ENCODE measurements at regions not wholly inside any gene's neighbourhood (a gene's known extent, or its start where the extent isn't known, plus 50 kb on each side); places are given as distances from the start of the nearest gene placed in this dataset.

DNA sequence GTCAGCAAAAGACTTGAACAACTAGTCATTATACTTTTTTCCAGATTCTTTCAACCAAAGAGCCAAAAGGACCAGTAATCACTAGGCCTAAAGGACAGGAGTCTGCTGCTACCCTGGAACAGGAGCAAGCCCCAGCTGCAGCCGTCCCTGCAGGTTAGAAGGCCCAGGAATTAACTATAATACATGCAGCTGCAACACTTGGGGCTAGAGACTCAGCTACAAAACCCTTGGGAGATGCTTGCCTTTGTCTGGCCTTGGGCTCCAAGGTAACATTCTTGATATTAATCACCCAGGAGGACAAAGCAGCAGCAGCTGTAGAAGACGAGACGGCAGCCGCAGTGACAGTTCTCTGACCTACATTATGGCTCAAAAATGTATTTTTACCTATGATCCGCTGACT, 841.2 kb upstream of the ADGRL4 start:
- DNase-seq: no peak

DNA sequence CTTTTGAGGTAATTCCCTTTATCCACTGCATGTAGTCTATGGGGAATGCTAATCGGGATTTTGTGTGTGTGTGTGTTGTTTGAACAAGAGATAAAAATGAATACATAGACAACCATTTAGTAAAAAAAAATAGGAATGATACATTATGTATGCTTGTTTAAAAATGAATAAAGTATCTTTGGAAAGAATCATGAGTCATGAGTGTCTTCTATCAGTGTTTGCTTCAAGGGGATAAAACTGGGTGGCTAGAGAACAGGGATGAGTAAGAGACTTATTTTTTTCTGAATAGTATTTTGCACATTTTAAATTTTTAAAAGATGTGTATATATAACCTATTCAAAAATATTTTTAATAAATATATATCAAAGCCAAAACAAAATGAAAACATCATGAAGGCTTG, 839.4 kb upstream of the ADGRL4 start:
- DNase-seq: no peak

DNA sequence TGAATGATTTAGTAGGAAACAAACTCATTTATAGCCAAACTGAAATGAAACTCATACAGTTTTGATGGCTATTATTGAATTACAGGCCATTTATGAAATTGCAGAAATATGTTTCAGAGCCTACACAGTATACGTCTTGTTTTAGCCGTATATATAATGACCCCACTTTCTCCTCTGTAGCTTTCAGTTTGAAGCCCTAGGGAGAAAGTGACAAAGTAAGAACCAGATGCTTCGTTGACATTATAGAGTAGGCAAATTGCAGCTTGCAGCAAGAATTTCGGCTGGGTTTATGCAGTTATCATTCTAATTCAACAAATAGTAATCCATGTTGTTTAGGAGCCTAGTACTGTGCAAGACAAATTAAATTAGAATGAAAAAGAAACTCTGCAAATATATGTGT, 836.3 kb upstream of the ADGRL4 start:
- DNase-seq: no peak

DNA sequence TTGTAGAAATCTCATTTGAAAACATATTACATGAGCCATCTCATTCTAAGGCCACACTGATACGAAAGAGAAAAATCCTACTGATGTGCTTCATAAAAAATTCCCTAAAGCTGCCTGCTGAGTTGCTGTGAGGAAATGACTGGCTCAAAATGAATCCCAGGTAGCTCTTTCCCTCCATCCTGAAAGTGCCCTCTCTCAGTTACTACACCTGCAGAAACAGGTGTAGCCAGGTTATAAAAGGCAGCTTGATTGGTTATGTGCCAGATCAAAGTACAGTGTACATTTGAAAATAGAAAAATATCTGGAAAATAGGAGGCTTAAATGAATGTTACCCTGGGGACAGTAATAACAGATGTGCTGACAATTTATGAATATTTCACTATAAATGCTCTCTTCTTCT, 833.4 kb upstream of the ADGRL4 start:
- DNase-seq: no peak

DNA sequence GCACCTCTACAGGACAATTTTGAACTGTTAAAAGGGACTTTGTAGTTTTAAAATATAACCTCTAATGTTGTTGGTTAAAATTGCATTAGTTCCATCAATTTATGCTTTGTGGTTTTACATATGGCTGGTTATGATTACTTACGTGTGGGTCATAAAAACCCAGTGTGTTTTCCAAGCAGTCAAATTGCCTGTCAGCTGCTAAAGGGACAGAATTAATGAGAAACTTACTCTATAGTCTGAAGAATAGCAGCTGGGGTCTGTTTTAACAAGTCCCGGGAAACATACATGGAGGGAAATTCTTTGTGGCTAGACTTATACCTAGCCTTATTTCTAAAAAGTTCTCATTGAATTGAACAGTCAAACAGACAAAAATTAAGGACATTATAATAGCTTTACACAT, 820.9 kb upstream of the ADGRL4 start:
- no peak for DNase-seq

DNA sequence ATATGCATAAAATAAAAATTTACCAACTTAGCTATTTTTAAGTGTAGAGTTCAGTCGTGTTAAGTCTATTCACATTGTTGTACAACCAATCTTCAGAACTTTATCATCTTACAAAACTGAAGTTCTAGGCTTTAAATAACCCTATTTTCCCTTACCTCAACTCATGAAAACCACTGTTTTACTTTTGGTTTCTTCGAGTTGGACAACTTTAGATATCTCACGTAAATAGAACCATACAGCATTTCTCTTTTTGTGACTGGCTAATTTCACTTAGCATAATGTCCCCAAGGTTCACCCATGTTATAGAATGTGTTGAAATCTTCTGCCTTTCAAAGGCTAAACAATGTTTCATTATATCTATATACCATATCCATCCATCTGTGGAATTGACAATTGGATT, 819.0 kb upstream of the ADGRL4 start:
- DNase-seq: no peak

DNA sequence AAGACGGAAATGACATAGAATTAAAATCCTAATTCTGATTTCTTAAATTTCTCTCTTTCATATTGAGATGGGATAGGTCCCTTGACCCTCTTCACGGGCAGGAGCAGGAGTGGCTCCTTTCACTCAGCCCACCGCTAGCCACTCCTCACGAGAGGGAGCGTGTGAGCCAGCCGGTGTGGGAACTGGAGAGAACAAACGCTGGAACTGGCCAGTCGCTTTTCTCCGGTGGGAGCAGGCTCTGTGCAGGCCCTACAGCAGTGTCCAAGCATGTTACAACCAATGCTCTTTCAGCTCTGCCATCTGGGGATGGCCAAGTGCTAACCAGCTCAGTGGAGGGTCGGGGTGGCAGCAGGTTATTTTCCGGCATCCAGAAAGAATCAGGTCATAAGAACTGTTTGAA, 815.5 kb upstream of the ADGRL4 start:
- DNase-seq: no peak

DNA sequence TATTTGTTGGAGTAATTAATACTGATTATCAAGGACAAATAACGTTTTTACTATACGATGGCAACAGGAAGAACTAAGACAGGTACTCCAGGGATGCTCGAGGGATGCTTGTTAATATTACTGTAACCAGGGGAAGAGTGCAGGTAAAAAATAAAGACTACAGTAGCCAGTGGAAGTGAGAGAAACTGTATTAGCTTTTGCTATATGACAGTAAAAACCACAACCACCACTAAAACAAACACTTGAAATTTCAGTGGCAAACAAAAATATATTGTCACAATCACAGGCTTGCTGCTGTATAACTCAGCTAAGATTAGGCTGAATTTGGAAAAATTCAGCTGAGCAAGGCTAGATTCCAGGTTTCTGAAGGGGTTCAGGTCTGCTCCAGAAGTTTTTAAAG, 812.6 kb upstream of the ADGRL4 start:
- DNase-seq: no peak

DNA sequence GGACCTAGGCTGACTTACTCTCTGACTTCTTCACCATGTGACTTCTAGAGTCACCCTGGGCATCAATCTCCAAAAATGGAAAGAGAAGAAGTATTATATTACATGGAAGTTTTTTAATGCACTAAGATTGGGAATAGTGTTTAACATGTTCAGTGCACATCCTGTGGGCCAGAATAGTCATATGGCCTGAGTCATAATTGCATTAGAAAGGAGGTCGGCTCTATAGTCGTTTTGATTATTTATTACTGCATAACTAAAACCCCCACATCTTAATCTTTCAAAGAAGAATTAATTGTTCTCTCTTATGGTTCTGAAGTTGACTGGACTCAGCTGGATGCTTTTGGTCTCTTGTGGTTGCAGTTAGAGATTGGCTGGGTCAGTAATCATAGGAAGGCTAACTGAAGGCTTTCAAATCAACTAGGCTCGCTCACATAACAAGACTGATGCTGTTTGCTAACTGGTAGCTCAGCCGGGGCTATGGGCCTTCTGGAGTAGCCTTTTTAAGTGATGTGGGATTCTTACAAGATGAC, 810.6 kb upstream of the ADGRL4 start:
- DNase-seq: no peak

DNA sequence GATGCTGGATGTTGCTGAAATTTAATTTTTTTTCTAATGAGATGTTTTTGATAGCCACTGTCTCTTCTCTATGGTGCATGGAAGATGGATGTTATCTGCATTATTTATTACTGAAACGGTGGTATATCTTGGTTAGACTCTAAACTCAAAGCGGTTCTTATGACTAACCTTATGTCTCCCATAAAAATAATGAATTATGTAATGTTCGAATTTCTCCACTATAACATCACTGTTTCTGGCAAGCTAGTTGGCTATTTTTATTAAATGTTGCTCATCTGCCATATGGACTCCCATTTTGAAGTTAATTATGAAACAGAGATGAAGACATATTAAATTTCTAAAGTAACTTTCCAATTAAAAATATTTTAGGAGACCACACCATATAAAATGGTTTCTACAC, 808.6 kb upstream of the ADGRL4 start:
- no peak for DNase-seq

DNA sequence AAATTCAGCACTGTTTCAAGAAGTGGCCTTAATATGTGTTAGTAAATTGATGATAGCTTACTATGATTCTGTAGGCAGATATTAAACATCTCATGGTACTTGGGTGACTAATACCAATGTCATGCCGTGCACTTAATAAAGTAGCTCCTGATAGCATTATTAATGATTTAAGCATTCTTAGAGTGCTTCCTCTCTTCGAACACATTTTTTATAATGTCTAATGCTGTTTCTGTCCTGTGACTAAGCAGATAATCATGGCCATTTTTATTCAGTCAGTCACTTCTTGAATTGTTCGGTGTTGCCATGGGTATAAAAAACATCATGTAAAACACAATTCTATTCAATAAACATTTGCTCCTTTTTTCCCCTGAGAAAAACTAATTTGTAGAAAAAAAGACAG, 804.6 kb upstream of the ADGRL4 start:
- no peak for DNase-seq

DNA sequence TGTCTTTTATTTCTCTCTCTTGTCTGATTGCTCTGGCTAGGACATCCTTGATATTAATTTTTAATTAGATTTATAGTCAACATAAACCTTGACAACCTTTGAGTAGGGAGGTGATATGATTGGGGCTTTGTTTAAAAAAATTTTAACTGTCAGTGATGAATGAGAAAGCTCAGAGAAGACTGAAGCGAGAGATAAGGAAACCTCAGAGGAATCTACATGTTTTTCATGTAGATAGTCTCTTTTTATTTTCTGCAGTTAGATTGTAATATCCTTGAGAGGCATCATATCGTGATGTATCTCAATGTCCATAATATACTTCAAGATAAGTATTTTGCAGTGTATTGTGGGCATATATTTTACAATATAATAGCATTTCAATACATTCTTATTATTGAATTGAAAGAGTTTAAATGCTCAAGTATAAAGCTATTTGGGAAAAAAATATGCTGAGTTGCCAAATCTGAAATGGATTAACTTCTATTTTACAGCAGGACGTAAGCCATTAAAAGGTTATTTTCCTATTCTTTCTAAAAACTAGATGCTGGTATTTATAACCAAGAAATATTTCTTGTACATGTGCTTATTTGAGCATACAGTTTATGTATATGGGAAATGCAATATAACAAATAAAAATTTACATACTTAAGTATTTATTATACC, 802.4 kb upstream of the ADGRL4 start:
- DNase-seq: no peak

DNA sequence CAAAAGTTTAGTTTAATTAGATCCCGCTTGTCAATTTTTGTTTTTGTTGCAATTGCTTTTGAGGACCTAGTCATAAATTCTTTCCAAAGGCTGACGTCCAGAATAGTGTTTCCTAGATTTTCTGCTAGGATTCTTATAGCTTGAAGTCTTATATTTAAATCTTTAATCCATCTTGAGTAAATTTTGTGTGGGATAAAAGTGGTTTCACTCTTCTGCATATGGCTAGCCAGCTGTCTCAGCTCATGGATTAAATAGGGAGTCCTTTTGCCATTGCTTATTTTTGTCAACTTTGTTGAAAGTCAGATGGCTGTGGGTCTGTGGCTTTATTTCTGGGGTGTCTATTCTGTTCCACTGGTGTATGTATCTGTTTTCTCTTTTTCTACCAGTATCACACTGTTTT, 801.3 kb upstream of the ADGRL4 start:
- no peak for DNase-seq

DNA sequence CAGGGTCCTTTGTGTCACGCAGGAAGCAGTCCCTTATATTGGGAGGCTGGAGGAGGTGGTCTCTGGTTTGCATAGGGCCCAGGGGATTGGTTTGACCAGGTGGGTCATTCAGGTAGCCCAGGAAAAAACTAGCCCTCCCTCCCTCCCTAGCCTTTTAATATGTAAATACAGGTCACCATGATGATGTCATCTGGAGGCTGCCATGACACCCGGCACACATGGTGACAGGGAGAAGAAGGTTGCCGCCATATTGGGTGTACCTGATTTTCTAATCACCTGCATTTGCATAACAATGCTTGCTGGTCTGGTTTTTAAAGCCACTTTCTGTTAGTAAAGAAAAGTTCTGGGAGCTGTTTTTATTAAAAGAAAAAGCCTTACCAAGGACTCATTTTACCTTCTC, 791.0 kb upstream of the ADGRL4 start:
- DNase-seq: no peak

DNA sequence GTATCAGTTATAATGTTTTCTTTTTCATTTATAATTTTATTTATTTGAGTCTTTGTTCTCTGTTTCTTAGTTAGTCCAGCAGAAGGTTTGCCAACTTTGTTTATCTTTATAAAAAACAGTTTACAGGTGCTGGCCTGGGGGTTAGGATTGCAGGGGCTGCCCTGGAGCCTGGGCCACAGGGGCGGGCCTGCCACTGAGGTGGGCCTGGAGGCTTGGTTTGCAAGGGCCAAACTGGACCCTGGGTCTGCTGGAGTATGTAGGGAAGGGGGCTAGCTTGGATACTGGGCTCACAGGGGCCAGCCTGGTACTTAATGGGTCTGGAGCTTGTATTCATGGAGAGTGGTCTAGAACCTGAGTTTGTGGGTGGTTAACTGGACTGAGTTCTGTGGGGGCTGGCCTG, 789.9 kb upstream of the ADGRL4 start:
- no peak for DNase-seq

DNA sequence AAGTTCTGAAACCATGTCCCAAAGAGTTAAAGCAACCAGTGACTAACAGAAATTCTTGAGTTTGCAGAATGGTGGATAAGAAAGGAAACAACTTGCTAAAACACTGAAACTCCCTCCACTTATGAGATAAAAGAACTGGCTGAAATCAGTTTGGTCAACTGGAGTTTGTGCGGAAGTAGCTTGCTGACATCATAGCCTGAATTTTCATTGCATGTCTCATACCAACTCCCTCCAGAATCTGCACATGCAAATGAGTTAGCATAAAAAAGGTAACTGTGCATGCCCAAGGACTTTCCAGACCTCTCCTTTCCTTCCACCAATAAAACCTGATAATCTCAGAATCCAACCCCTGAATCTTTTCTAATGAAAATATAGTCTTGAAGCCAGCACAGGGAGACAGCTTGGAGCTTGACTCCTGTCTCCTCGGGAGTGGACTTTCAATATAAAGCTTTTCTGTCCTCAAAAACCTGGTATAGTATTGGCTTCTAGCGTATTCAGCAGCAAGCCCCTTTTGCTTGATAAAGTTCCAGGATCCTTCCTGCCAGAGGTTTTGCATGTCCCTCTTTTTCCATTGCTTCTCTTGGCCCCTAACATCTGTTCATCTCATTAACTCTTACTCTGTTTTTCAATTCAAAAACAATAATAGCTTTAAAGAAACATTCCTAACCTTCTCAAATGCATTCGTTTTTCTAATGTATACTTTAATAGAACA, 785.8 kb upstream of the ADGRL4 start:
- no peak for DNase-seq

DNA sequence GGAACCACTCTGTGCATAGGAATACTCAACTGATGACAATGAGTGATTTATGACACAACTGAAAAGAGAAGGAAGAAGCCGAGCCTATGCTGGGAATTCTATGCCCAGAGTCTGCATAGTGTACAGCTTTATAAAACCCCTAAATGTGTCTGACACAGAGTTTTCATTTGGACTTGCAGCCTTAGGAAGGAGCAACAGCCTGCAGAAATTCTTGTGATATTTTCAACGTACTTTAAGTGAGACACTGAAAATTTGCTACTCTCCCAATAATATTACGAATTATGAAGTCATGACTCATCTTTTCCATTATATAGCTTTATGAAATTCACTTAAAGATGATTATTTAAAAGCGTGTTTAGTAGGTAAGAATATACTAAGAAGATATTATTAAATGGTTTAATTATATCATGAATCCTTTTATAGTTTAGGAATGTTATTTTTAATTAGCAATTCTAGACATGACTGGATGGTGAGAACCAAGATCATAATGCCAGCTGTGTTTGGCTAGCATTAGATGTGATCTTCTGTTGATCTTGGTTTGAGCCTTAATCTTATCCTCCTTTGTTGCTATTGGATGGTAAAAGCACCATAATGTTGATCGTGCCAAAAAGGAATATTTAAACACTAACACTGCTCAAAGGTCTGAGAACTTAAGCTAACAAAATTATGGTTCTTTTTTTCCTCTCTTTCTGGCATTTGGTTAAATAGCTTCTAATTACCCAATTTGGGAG, 785.1 kb upstream of the ADGRL4 start:
- no peak for DNase-seq

DNA sequence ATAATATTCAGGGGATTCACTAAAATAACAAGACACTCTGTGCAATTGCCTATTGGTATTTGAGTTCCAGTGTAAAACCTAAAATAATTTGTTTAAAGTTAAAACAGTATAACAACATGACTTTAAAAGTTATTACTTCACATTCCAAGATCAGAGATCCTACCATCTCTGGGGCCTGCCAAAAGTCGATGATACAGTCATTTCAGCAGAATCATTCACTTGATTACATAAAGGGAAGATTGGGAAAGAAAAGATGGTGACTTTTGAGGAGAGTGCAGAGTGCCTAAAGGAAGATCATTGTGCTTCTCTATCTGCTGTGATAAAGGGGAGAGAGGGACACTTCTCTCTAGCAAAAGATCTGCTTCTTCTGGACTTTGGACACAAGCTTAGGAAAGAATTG, 784.4 kb upstream of the ADGRL4 start:
- DNase-seq: no peak

DNA sequence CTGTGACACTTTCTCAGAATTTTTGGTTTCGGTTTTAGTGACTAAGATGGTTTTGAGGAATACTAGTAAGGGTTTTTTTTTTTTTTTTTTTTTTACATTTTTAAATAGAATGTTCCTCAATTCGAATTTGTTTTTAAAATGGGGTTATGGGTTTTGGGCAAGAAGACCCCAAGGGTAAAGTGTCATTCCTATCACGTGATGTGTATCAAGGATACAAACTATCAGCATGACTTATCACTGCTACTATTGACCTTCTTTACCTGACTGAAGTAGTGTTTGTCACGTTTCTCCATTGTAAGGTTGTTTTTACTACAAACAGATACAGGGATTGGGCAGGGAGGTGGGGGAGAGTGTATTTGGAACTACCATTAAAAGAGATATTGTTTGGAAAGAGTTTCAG, 781.1 kb upstream of the ADGRL4 start:
- DNase-seq: no peak

DNA sequence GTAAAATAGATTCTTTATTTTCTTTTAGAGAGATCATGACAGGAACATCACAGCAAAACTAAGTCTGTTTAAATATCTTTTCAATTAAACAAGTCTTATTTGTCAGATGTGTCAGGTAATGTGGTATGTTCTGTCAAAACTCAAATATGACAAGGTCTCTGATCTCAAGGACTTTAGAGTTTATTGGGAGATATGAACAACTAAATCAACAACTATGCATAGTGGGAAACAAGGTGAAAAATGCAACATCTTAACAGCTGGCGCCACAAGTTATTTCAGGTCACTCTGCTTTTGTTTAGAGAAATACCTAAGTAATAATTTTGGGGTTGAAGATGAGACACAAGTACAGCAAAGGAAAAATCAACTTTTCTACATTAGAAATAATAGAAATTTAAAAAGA, 779.4 kb upstream of the ADGRL4 start:
- DNase-seq: no peak

DNA sequence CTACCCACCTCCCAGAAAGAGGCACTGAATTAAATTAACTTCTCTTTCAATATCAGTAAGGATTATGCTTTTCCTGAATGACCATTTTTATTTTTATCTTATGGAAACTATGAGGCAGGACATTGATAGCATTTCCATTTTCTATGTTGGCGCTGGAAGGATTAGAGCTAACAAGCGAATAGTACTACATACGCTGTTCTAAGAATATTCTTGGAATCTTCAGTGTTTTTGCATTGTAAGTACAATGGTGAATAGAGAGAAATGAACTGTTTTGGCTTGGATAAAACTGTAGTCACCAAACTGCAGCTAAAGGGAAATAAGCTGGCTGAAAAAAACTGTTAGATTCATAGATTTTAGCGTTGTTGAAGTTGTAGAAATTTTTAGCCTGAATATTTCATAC, 779.0 kb upstream of the ADGRL4 start:
- no peak for DNase-seq

DNA sequence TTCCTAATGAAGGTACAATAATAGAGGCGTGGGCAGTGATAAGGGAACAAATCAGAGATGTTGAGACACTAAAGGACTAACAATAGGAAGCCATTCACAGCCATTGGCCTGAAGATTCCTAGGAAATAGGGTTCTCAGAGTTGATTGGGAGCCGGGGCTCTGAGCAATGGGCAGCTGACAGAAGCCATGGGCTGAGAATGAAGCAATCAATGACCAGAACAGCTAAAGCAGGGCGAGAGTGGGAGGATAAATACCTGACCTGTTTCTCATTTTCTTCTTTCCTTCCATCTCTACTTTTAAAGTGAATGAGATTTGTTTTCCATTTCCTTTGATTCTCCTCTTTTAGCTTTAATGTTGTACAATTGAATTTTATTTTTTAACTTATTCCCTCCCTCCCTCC, 774.7 kb upstream of the ADGRL4 start:
- DNase-seq: no peak

DNA sequence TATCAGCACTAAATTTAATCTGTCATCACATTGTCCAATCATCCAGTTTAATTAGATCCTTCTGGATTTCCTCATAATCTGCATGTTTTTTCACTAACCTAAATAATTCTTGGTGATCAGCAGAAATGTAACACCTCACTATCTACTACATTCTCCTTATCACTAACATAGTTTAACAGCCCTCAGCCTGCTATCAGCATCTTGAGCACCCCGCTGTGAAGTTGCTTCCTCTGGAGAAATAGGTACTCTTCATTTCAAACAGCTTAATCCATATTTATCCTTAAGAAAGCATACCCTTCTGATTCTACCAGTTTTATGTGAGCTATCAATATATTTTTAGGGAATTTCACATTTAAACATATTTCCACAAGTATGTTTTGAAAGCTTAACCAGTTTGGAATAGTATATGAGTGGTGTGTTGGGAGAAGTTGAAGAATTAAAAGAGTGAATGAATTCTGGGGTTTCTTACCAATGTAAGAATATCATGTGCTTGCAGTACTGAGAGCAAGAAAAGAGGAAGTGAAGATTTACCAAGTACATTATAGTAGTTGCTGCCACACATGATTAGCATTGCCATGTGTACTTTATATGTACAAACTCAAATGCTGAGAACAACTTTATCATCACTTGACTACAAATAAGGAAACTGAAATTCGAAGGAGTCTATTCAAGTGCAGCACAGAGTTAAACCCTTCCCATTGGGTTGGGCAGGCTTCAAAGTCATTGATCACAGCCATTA, 771.1 kb upstream of the ADGRL4 start:
- no peak for DNase-seq
